B cell (primary cell): ENCODE measurements at regions not wholly inside any gene's neighbourhood (a gene's known extent, or its start where the extent isn't known, plus 50 kb on each side); places are given as distances from the start of the nearest gene placed in this dataset.

Source experiments
- ATAC-seq: fragments of 200-7000 bp; cut with Tn5 transposase; one replicate; pipeline ENCODE4 v1.10.0; 2021; ENCODE audit warnings: low read depth, mild to moderate bottlenecking, moderate number of reproducible peaks, moderate library complexity
- CTCF ChIA-PET: fragments of 350-600 bp; sonication (Branson Sonifier 250); formaldehyde crosslinking; loops from one replicate; lab custom pipeline; 2021; ENCODE audit warnings: antibody characterized with exemption, inconsistent platforms; lab: Charles Lee
- POLR2A ChIA-PET: fragments of 350-600 bp; sonication (Branson Sonifier 250); formaldehyde crosslinking; loops from one replicate; lab custom pipeline; 2021; ENCODE audit warnings: antibody characterized with exemption; lab: Charles Lee
- DNase-seq: peaks from one replicate; pipeline ENCODE4 v3.0.0; 2013
- H2AFZ ChIP-seq: 2 replicates; pipeline ENCODE4 v1.6.1; 2012; ENCODE audit warnings: mild to moderate bottlenecking, low read depth, low read length; ENCODE audit not compliant: insufficient read depth, poor library complexity, severe bottlenecking
- H3K27ac ChIP-seq, 2 donors: 1 replicate in 1 of 2; 2 replicates in 1 of 2; pipeline ENCODE4 v1.5.1; 2012 to 2013; ENCODE audit warnings: low read length in 2 of 2, mild to moderate bottlenecking in 2 of 2, moderate library complexity in 1 of 2
- H3K27me3 ChIP-seq, 4 experiments: fragments of 200-600 bp in 1 of 4; sonication (generic) in 1 of 4; replicated peaks in 1 of 4; 1 replicate in 2 of 4; 2 replicates in 2 of 4; pipeline versions ENCODE4 v1.6.1 to v1.7.0; 2013 to 2016; ENCODE audit warnings: low read length in 3 of 4, mild to moderate bottlenecking in 2 of 4, mixed read lengths in 1 of 4, moderate library complexity in 1 of 4; ENCODE audit not compliant: insufficient read depth in 4 of 4, control insufficient read depth in 3 of 4; ENCODE audit errors: control extremely low read depth in 1 of 4
- H3K36me3 ChIP-seq, 2 experiments: replicated peaks in 1 of 2; 1 replicate in 1 of 2; 2 replicates in 1 of 2; pipeline versions ENCODE4 v1.6.1 to v1.7.1; 2013; ENCODE audit warnings: low read length in 1 of 2; ENCODE audit not compliant: insufficient read depth in 2 of 2, control insufficient read depth in 1 of 2; ENCODE audit errors: control extremely low read depth in 1 of 2, extremely low read depth in 1 of 2
- H3K4me1 ChIP-seq, 2 donors: fragments of 200-600 bp in 1 of 2; sonication (generic) in 1 of 2; 1 replicate in 1 of 2; 2 replicates in 1 of 2; pipeline versions ENCODE4 v1.5.1 to v1.6.1; 2013 to 2017; ENCODE audit warnings: low read length in 2 of 2; ENCODE audit not compliant: control insufficient read depth in 2 of 2, insufficient read depth in 2 of 2
- H3K4me2 ChIP-seq: replicated peaks from 2 replicates; pipeline ENCODE3; 2012; ENCODE audit warnings: mild to moderate bottlenecking, low read depth, low read length; ENCODE audit not compliant: poor library complexity, severe bottlenecking
- H3K4me3 ChIP-seq, 5 experiments: fragments of 200-600 bp in 1 of 5; sonication (generic) in 1 of 5; 1 replicate in 3 of 5; 2 replicates in 2 of 5; pipeline versions ENCODE4 v1.5.1 to v1.7.0; 2011 to 2016; ENCODE audit warnings: low read length in 4 of 5, mild to moderate bottlenecking in 4 of 5, low read depth in 2 of 5, control low read depth in 1 of 5, moderate library complexity in 1 of 5; ENCODE audit not compliant: insufficient read depth in 1 of 5; ENCODE audit errors: control extremely low read depth in 1 of 5, extremely low read depth in 1 of 5
- H3K79me2 ChIP-seq: fragments of 200-600 bp; sonication (generic); one replicate; pipeline ENCODE4 v1.6.0; 2016; ENCODE audit warnings: low read length; ENCODE audit not compliant: control insufficient read depth, insufficient read depth
- H3K9ac ChIP-seq: fragments of 200-600 bp; sonication (generic); 2 replicates; pipeline ENCODE4 v1.6.1; 2017; ENCODE audit warnings: mild to moderate bottlenecking, low read length, moderate library complexity
- H3K9me3 ChIP-seq, 3 donors: one replicate each; pipeline versions ENCODE4 v1.6.1 to v1.7.1; 2013; ENCODE audit warnings: low read length in 2 of 3; ENCODE audit not compliant: control insufficient read depth in 2 of 3, insufficient read depth in 1 of 3; ENCODE audit errors: control extremely low read depth in 1 of 3
- H4K20me1 ChIP-seq: 2 replicates; pipeline ENCODE4 v1.6.0; 2012; ENCODE audit warnings: mild to moderate bottlenecking, low read length; ENCODE audit not compliant: insufficient read depth, control insufficient read depth, poor library complexity, severe bottlenecking
- H3K27ac Mint-ChIP-seq: one replicate; pipeline ENCODE4 v1.8.0; 2021; ENCODE audit warnings: mixed read lengths
- H3K27me3 Mint-ChIP-seq: one replicate; pipeline ENCODE4 v1.8.0; 2021; ENCODE audit warnings: mixed read lengths
- H3K4me1 Mint-ChIP-seq: one replicate; pipeline ENCODE4 v1.8.0; 2021; ENCODE audit warnings: mixed read lengths
- H3K4me3 Mint-ChIP-seq: one replicate; pipeline ENCODE4 v1.8.0; 2021; ENCODE audit warnings: mixed read lengths
- H3K9me3 Mint-ChIP-seq: one replicate; pipeline ENCODE4 v1.8.0; 2022; ENCODE audit warnings: mixed read lengths; ENCODE audit not compliant: insufficient read depth
- EZH2 ChIP-seq: IDR thresholded peaks from 2 replicates; pipeline ENCODE4 v1.6.1; 2012; ENCODE audit warnings: borderline replicate concordance, low read depth, mild to moderate bottlenecking, moderate library complexity, low read length; ENCODE audit not compliant: insufficient read depth, poor library complexity, severe bottlenecking
- WGBS: methylation state at CpG from one replicate; pipeline ENCODE4 v1.1.5; 2013; ENCODE audit warnings: missing lambda C conversion rate; ENCODE audit not compliant: insufficient coverage; 5-methylcytosine and 5-hydroxymethylcytosine counted together
- intact Hi-C: fragments of 100-400 bp; cut with micrococcal nuclease; formaldehyde crosslinking; loops from one replicate; pipeline ENCODE4 v1.10.0; 2022
- TF ChIP-seq, protein P1 (sequence below): fragments of 200-600 bp; IDR thresholded peaks from one replicate; pipeline ENCODE4 v1.8.0; 2022; ENCODE audit warnings: antibody characterized with exemption, mild to moderate bottlenecking

DNA sequence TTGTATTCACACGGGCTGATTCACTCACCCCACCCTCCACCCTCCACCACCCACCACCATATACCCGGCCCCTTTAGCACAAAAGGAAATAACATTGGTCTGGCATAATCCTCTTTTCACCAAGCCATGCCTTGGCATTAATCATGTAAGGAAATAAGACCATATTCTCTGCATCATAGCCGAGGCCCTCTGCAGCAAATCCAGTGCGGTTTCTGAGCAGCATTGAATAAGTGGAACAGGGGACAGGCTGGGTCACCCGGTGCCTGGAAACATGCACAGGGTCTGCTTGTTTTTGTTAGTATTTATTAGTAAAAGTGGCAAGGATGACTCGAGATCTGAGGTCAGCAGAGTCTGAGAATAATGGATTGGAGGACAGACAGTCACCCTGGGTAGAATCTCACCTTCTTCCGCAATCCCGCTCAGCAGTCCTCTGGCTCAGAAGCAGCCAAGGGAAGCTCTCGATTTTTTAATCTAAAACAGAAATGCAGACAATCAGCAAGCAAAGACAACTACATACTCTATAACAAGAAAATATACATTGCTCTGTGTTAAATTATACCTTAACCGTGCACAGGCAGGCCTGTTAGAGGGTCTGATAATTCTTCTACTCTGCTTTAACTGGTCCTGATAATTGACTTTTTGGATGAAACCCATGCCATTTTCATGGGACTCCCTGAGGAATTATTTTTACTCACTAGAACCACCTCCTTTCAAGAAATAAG lies 52.4 kb upstream of the CDC42BPA start:
- Mint-ChIP-seq H3K9me3 (no peaks in the 10 kb centered on the region), H3K4me3 (no peak overlapping the region), H3K27ac (no peak overlapping the region), H3K27me3 (peaks cover 6% of the 10 kb centered on the region), H3K4me1 (no peaks in the 10 kb centered on the region)
- ChIA-PET POLR2A (no interaction called here), CTCF (no interaction called here)
- Histone ChIP-seq H3K27me3 (peaks cover 0 to 4% (median 0%) of the 10 kb centered on the region in 4 experiments), H3K4me1 (no peaks in the 10 kb centered on the region), H3K36me3 (no peaks in the 10 kb centered on the region), H3K27ac (no peak overlapping the region), H3K4me2 (no peak overlapping the region), H3K79me2 (no peaks in the 10 kb centered on the region), H3K9me3 (no peaks in the 10 kb centered on the region), H3K4me3 (no peak overlapping the region), H4K20me1 (no peaks in the 10 kb centered on the region), H2AFZ (no peak overlapping the region), H3K9ac (no peak overlapping the region)
- WGBS = 79% methylated on average over 6 of the region's 10 CpGs
- ATAC-seq (no peak), DNase-seq (no peak)
- TF ChIP-seq, protein P1, sequence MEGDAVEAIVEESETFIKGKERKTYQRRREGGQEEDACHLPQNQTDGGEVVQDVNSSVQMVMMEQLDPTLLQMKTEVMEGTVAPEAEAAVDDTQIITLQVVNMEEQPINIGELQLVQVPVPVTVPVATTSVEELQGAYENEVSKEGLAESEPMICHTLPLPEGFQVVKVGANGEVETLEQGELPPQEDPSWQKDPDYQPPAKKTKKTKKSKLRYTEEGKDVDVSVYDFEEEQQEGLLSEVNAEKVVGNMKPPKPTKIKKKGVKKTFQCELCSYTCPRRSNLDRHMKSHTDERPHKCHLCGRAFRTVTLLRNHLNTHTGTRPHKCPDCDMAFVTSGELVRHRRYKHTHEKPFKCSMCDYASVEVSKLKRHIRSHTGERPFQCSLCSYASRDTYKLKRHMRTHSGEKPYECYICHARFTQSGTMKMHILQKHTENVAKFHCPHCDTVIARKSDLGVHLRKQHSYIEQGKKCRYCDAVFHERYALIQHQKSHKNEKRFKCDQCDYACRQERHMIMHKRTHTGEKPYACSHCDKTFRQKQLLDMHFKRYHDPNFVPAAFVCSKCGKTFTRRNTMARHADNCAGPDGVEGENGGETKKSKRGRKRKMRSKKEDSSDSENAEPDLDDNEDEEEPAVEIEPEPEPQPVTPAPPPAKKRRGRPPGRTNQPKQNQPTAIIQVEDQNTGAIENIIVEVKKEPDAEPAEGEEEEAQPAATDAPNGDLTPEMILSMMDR = no peak
- TF ChIP-seq EZH2 = no peak
- intact Hi-C loops = no loop called here

DNA sequence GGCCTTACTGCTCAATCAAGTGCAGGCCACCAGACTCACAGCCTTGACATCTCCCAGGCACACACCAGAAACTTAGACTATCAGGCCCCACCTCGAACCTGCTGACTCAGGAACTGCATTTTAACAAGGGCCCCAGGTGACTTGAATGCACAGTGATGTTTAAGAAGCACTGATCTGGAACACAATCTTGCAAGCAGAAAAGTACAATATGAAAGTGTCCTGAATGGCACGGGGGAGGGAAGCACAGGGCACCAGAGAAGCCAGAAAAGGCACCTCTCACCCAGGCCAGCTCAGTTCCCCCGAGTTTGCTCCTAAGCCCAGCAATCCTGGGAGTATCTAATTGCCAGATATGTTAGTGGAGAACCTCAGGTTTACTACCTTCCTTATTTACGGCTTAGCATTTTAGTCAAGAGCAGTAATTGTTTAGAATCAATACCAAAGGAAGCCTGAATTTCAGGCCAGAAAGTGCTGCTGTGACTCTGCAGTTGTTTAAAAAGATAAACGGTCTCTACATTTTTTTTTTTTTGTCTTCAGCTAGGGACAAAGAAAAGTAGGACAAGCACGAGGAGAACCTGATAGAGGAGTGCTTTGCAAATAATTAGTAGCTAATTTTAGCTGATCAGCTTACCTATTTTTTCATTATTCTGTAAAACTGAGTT lies 50.9 kb upstream of the CDC42BPA start:
- no peak for DNase-seq
- WGBS = 54% methylated on average over 2 of the region's 6 CpGs
- no peaks in the 10 kb centered on the region for H4K20me1 ChIP-seq
- H3K4me3 ChIP-seq = no peak overlapping the region
- no peak overlapping the region for H3K9ac ChIP-seq
- H3K79me2 ChIP-seq = no peaks in the 10 kb centered on the region
- Mint-ChIP-seq H3K9me3 (no peaks in the 10 kb centered on the region), H3K27ac (no peak overlapping the region), H3K4me3 (no peak overlapping the region), H3K4me1 (no peaks in the 10 kb centered on the region), H3K27me3 (peaks cover 4% of the 10 kb centered on the region)
- H3K4me1 ChIP-seq = no peaks in the 10 kb centered on the region
- H3K9me3 ChIP-seq = no peaks in the 10 kb centered on the region
- intact Hi-C loops = no loop called here
- H3K27ac ChIP-seq = no peak overlapping the region
- ATAC-seq = no peak
- no peak overlapping the region for H2AFZ ChIP-seq
- ChIA-PET CTCF (interaction anchor here (0.7 to 0.8 kb wide), 2 partner anchors 26 to 35 kb away, joined by 3 read pairs; no protein-coding TSS in a partner anchor), POLR2A (no interaction called here)
- no peaks in the 10 kb centered on the region for H3K36me3 ChIP-seq
- peaks cover 0 to 4% (median 1%) of the 10 kb centered on the region in 4 experiments for H3K27me3 ChIP-seq
- TF ChIP-seq EZH2 = no peak
- TF ChIP-seq, protein P1 = no peak
- H3K4me2 ChIP-seq = no peak overlapping the region
